Putamen (tissue), 1 donor: ENCODE measurements at regions not wholly inside any gene's neighbourhood (a gene's known extent, or its start where the extent isn't known, plus 50 kb on each side); places are given as distances from the start of the nearest gene placed in this dataset.

Experiments
- DNase-seq: peaks from one replicate; pipeline ENCODE4 v3.0.0-alpha.2; 2016; ENCODE audit warnings: low spot score

DNA sequence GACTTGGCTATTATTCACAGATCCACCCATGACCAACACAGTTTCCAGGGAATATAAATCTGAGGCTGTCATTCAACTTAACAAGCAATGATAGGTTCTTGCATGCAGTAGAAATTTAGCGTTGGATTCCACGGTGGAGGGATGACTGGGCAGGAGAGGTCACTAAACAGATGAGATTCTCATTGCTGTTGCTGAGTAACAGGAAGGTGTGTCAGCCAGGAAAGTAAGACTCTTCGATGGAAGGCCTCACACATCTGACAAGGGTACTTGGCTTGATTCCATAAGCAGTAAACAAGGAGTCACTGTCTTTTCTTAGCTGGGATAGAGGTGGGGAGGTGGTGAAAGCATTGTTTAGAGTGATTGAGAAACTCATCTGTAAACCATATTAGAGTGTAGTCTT, 1152.0 kb downstream of the SORCS3 start:
- no peak for DNase-seq

GRCh38 chr10:105785721-105786120, 1144.6 kb downstream of the SORCS3 start:
- DNase-seq = no peak

- DNase-seq = no peak
These were observed 1142.9 kb downstream of the SORCS3 start for GRCh38 chr10:105783936-105784483.

- DNase-seq = peak; percentile 27
These were observed 1133.8 kb downstream of the SORCS3 start for GRCh38 chr10:105774881-105775280.

DNA sequence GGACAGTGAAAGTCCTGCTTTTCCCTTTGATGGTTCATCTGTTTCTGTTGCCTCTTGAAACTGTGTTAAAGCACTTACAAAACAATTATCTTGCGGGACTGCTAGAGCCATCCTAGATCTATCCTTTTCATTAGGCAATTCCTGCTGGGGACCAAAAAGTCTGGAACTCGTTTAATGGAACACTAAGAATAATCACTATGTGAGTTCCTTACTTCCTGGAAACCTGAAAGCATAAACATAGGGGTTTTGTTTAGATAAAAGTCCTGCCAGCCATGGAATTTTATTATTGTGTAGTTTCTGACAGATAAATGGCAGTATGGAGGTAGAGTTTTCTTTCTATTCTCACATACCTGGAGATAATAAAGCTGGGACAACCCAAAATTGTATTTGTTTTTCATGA, 1133.3 kb downstream of the SORCS3 start:
- DNase-seq = no peak

- no peak for DNase-seq
These were observed 1129.6 kb downstream of the SORCS3 start for GRCh38 chr10:105770524-105771212.

DNA sequence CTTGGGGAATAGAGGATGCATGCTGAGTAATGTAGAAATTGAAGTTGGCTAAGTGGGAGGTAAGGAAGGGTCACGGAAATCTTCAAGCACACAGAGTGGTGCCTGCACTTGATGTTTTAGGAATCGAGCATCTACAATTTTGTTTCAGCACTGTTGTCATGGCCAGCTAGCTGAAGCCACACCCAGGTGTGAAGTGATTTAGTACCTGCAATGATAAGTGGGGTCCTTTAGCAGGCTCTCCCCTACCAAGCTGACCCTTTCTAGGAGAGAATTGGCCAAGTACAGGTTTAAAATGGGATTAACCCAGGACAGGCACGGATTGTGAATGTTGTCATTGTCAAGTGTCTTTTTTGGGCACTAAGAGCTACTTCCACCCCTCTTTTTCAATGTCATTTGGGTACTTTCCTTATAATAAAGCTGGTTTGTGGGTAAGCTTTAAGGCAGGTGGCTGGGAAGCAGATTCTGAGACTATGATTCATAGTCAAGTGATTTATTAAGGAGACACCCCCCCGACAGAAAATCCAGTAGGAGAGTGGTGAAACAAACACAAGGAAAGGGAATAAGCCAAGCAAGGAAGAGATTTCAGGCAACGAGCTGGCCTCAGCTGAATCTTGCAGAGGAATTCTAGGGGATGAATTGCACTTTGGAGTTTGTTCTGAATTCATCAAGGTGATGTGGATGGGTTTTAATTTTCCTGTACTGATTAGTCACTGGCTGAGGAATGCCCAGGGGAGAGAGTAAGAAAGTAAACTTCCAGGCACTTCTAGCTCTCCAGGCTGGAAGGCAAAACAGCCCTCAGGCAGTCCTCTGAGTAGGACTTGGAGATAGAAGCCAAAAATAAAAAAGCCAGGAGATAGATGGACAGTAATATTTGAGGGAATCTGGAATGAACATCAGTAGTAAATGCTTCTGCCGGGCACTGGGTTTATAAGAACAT, 1128.4 kb downstream of the SORCS3 start:
- DNase-seq = no peak

DNA sequence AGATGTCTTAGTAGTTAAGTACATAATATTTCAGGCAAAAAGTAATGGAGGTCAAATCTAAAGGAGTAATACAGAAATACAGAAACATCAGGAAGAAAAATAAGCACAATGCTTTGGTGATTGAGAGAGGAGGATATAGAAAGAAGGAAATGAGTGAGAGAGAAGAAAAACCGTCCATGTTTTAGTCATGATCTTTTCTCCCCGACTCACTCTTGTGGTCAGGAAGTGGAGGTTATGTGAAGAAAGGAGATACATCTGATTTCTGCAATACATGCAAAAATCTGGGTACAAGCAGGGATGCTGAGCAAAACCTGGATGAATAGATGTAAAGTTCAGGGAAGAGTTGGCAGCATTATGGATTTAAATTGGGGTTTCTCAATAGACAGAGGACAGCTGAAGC, 1122.5 kb downstream of the SORCS3 start:
- no peak for DNase-seq

DNA sequence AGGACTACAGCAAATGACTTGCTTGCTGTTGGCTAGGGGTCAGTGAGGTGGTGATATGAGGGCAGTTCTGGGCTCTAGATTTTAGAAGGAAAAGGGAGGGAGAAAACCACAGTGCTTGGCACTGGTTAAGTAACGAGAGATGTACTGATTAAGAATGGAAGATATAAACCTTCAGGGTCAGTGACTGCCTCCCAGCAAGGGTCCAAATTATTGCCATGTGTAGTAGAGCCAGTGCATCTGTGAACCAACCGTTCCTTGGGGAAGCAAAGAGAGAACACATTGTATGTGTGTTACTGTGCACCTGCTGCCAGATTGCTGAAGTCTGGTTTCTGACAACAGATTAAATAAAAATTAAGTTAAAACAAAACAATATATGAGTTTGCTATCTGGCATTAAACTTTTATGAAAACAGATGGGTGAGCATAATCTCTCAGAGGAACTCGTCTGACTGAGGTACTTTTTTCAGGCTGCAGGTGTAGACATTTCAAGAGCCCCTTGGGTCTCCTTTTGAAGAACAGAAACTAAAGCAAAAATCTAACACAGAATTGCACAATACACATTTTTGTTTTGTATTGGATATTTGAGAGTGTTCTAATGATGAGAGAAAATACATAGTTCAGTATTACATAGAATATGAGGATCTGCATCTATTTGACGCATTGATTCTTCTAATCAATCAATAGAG, 1120.6 kb downstream of the SORCS3 start:
- DNase-seq = no peak

DNA sequence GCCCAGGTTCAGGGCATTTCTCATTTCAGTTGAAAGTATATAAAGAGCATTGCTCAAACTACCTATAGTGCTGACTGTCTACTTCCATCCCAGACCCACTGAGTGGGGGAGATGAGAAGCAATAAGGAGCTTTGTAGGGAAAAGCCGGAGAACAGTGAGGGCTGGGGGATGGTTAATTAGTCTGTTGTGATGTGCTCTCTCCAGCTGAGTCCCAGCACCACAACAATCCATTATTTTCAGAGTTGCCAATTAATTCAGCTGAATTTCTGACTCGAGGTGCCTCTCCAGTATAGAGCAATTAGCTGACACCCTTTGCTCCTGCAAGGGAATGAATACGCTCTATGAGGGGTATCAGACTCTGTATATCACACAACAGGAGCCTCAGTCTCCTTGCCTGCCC, 1118.6 kb downstream of the SORCS3 start:
- no peak for DNase-seq

DNA sequence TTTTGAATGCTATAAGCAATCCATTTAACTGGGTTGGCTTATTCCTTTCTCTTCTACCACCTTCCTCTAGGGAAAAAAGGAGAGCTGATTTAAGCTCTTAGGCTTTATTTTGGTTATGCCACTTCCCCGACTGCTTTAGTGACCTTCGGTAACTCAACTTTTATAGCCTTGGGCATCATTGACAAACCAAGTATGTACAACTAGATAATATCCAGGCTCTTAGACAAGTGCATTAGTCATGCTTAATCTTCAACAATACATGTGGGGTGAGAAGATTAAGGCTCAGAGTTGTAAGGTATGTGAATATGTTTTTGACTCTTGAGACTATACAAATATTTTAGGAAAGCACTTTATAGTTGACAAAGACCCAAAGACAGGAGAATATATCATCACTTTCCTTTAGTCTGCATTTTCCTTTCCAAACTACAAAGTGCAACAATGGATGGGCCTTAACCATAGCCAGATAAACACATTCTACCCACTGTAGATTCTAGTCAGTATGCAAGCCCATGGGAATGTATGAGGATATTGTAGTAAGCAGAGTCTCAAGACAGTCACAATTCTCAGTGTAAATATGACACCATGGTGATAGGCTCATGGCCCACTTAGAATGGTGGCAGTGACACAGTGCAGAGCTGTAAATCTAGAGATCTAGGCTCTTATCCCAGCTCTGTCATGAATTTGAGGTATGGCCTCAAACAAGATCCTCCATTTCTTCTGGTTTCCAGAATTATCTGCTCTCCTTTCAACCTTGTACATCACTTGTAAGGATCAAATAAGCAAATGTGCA, 1117.3 kb downstream of the SORCS3 start:
- DNase-seq = no peak

GRCh38 chr10:105757302-105757701, 1116.2 kb downstream of the SORCS3 start:
- no peak for DNase-seq

- DNase-seq = no peak
These were observed 1115.3 kb downstream of the SORCS3 start for GRCh38 chr10:105756386-105756785.

GRCh38 chr10:105751688-105752087, 1110.6 kb downstream of the SORCS3 start:
- no peak for DNase-seq

DNA sequence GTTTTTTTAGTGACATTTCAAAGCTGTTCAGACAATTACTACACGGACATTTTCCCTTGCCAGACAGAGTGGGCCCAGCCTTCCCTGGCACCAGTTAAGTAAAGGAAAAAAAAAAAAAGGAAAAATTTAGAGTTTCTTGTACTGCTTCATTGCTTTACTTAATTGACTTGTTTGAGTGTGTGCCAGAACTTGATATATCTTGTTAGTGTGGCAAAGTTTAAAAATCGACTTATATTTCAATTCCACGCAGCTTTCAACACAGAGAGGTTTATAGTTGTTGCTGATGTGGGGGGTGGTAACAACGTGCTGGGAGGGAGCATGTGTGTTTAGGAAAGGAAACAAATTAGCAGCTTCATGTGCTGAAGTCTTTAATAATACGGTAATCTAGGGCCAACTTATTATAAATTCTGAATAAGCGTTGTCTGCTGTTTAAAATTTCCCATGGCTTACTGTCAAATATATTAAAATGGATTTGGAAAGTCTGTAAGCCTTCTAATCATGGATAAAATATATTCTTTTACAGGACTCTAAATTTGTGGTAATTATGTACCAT, 1104.6 kb downstream of the SORCS3 start:
- DNase-seq = no peak

DNA sequence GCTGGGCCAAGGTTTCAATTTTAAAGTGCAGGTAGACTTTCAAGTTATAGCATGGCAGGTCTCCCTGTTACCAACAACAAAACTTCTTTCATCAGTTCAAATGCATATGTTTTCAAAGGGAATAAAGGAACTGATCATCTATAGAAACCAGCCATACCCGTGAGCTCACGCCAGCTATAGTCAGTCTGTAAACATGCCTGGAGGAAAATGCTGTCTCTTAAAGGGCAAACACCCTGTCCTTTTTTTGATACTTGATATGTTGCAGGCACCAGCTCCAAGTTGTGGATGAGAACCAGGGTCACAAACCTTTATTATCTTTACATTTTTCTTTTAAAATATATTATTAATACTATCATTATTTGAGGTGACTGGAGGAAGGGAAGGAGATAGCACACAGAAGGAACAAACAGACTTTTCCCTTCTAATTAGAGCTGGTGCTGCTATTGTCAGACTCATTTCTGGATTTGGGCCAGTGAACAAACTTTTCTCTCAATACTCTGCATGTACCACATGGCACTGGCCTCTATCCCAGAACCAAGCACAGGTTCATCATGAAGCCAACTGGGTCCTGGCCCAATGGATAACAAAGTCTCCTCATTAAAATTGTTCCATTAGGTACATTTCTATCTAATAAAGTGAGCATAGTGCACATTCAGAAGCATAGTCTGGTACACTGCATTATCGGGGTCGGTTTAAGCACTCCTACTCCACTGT, 1102.4 kb downstream of the SORCS3 start:
- peak; percentile 42 for DNase-seq

DNA sequence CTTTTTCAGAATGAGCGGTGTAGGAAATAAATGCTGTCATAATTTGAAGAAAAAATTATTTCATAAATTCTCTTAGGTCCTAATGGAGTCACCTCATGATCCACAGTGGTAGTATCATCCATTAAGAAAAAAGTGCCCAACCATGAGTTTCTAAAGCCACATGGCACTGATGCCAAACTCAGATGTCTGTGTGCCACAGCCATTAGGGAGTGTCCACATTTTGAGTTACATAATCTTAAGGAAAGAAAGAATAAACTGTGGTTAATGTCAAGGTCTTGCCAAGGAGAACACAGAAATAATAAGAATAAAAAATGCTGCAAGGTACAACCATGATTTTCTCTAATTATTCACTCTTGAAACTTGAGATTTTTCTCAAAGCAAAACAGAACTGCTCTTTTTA, 1101.8 kb downstream of the SORCS3 start:
- no peak for DNase-seq

GRCh38 chr10:105742184-105742583, 1101.1 kb downstream of the SORCS3 start:
- no peak for DNase-seq

DNA sequence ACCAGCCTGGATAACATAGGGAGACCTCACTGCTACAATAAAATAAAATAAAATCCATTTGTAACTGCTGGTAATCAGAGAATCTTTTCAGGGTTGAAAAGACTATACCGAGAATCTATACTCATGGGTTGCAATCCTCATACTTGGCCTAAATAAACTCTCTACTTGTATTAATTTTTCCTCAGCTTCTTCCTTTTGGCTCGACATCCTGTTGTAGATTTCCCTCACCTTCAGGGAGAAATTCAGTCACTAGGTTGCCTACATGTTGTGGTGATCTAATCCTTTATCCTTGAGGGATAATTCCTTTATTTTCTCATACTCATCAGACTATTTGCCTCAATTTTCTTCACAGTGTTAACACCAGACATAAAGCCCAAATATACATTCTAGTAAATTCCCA, 1093.4 kb downstream of the SORCS3 start:
- DNase-seq = no peak

DNA sequence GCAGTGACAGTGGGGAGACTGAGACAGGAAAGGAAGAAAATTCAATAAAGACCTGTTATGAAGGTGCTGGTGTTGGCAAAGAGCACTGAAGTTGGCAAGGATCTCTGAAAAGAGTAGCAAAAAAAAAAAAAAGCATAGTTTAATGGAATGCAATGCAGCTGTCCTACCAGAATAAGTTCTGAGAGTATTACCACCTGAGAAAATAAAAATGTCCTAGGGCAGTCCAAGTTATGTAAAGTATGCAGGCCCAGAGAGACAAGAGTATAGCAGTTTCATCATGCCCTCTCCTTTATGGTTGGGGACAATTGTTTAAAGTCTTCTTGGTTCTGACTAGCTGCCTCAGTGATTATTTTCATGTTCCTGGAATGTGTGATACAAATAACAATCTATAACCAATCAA, 1092.8 kb downstream of the SORCS3 start:
- no peak for DNase-seq

- DNase-seq = no peak
These were observed 1088.3 kb downstream of the SORCS3 start for GRCh38 chr10:105729428-105729827.
